Activated naive CD8-positive, alpha-beta T cell (primary cell): ENCODE measurements at regions not wholly inside any gene's neighbourhood (a gene's known extent, or its start where the extent isn't known, plus 50 kb on each side); places are given as distances from the start of the nearest gene placed in this dataset.

Experiments
- H3K27ac Mint-ChIP-seq: one replicate; pipeline ENCODE4 v1.8.0; 2021; ENCODE audit warnings: mixed read lengths
- H3K27me3 Mint-ChIP-seq: one replicate; pipeline ENCODE4 v1.8.0; 2021; ENCODE audit warnings: mixed read lengths
- H3K36me3 Mint-ChIP-seq: one replicate; pipeline ENCODE4 v1.8.0; 2021; ENCODE audit warnings: mixed read lengths
- H3K4me1 Mint-ChIP-seq: one replicate; pipeline ENCODE4 v1.8.0; 2021; ENCODE audit warnings: low read depth, mixed read lengths
- H3K4me3 Mint-ChIP-seq: one replicate; pipeline ENCODE4 v1.8.0; 2021; ENCODE audit warnings: mild to moderate bottlenecking, mixed read lengths
- H3K9me3 Mint-ChIP-seq: one replicate; pipeline ENCODE4 v1.8.0; 2021; ENCODE audit warnings: low read depth, mixed read lengths

DNA sequence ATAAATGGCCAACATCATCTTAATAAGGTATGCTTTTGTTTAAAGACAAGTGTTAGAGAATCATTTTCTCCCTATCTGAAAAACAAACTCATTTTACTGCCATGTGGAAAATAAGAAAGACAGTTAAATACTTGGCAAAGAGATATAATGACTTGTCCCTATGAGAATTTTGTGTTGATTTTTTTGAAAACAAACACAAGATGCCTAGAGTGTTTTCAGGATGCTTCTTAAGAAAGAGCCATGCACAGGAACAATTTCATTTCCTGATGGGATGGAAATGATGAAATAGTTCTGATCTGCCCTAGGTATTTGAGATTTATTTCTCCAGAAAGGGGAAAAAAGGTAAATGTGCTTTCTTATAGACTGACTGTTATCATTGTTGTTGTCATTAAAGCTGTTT is 237.5 kb upstream of the GNAI1 start:
- no peak overlapping the region for H3K4me3 Mint-ChIP-seq

DNA sequence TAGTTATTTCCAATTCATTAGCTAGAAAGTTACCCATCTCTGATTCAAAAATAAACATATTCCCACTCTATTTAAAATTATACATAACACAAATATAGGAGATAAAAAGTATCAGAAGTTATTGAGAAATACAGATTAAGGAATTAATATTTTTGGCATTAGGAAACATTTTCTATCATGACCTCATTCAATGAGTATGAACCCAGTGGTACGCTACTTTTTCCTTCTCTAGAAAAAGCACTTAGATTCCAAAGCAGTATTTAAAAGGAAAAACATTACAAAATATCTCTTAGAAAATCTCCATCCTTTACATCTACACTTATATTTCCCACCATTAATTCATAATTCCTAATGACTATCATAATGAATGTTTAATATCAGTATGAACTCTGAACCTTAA is 240.6 kb upstream of the GNAI1 start:
- no peaks in the 10 kb centered on the region for H3K36me3 Mint-ChIP-seq
- H3K27ac Mint-ChIP-seq = no peak overlapping the region
- H3K4me3 Mint-ChIP-seq = no peak overlapping the region
- no peaks in the 10 kb centered on the region for H3K27me3 Mint-ChIP-seq
- no peaks in the 10 kb centered on the region for H3K4me1 Mint-ChIP-seq
- no peaks in the 10 kb centered on the region for H3K9me3 Mint-ChIP-seq

More for the DNA sequence above, 237.5 kb upstream of the GNAI1 start:
- Mint-ChIP-seq H3K4me1 (no peaks in the 10 kb centered on the region), H3K9me3 (no peaks in the 10 kb centered on the region), H3K27me3 (no peaks in the 10 kb centered on the region), H3K27ac (no peak overlapping the region), H3K36me3 (no peaks in the 10 kb centered on the region)

DNA sequence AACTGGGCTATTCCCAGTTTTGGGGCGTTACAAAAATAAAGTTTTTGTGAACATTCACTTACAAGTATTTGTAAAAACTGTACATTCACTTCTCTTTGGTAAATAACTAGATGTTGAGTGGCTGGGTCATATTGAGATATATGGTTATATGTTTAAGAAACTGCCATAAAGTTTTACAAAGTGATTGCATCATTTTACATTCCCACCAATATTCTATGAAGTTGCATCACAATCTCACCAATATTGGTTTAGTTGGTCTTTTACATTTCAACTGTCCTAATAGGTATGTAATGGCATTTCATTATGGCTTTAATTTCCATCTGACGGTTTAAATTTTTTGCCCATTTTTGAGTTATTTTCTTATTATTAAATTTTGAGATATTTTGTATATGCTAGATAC is 251.7 kb upstream of the GNAI1 start:
- peaks cover 5% of the 10 kb centered on the region for H3K4me1 Mint-ChIP-seq
- H3K27ac Mint-ChIP-seq = no peak overlapping the region
- H3K4me3 Mint-ChIP-seq = no peak overlapping the region
- no peaks in the 10 kb centered on the region for H3K9me3 Mint-ChIP-seq
- no peaks in the 10 kb centered on the region for H3K27me3 Mint-ChIP-seq
- no peaks in the 10 kb centered on the region for H3K36me3 Mint-ChIP-seq

DNA sequence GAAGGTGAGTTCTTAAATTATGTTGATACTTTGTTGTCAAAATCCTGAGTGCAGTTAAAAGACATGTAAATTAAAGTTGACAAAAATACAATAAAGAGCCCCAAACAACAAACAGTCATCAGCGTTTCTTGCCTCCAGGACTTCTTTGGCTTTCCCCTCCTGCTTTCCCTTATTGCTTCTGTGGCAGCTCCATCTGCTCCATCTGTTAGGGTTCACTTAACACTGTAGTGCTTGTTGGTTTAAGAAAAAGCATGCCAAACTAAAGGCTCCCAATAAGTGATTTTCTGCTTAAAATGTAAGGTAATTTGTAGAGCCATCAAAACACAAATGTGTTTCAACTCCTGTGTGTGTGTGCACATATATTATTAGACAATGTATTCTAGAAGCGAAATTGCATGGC is 254.3 kb upstream of the GNAI1 start:
- H3K4me3 Mint-ChIP-seq = no peak overlapping the region
- H3K27ac Mint-ChIP-seq = no peak overlapping the region
- H3K36me3 Mint-ChIP-seq = no peaks in the 10 kb centered on the region
- H3K9me3 Mint-ChIP-seq = no peaks in the 10 kb centered on the region
- H3K4me1 Mint-ChIP-seq = no peaks in the 10 kb centered on the region
- no peaks in the 10 kb centered on the region for H3K27me3 Mint-ChIP-seq

DNA sequence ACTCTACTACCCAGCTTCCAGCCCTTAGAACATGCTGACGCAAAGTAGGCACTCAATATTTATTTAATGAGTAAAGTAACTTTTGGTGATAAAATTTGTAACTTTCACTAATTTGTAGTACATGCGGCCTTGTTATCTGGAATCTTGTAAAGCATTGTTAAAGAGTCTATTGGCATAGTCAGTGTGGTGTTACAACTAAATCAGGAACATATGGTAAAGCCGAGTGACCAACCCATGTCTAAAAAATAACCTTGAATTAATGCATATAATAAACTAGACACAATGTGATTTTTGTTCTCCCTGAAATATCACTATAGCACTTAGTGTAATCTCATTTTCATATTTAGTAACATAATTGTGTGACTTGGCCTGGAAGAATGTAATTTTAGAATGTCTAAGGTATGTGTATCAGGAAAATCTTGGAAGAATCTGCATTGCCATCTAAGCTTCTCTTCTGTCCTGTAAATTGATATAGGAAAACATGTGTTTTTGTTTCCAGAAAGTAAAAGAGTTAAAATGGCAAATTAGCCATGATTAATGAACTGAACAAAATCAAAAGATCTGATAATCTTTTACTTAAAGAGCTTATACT is 256.7 kb upstream of the GNAI1 start:
- no peaks in the 10 kb centered on the region for H3K36me3 Mint-ChIP-seq
- H3K27ac Mint-ChIP-seq = no peak overlapping the region
- no peaks in the 10 kb centered on the region for H3K9me3 Mint-ChIP-seq
- no peaks in the 10 kb centered on the region for H3K4me1 Mint-ChIP-seq
- no peaks in the 10 kb centered on the region for H3K27me3 Mint-ChIP-seq
- H3K4me3 Mint-ChIP-seq = no peak overlapping the region

DNA sequence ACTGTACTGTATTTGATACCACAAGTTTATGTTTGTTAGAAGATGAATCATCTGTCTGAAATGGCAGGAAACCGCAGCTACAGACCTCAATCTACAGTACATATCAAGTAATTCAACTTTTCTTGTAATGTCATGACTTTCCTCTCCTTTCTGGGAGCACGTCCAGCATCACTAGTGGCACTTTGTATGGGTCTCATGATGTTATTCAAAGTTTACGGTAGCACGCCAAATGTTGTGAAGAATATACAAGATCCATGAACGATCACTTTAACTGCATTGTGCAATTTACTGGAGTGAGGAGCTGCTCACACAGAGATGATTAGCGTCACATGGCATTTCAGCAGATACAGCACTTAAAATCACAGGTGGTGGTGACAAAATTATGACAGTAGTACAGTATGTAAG is 257.8 kb upstream of the GNAI1 start:
- Mint-ChIP-seq H3K36me3 (no peaks in the 10 kb centered on the region), H3K4me3 (no peak overlapping the region), H3K9me3 (no peaks in the 10 kb centered on the region), H3K27ac (no peak overlapping the region), H3K27me3 (no peaks in the 10 kb centered on the region), H3K4me1 (no peaks in the 10 kb centered on the region)

DNA sequence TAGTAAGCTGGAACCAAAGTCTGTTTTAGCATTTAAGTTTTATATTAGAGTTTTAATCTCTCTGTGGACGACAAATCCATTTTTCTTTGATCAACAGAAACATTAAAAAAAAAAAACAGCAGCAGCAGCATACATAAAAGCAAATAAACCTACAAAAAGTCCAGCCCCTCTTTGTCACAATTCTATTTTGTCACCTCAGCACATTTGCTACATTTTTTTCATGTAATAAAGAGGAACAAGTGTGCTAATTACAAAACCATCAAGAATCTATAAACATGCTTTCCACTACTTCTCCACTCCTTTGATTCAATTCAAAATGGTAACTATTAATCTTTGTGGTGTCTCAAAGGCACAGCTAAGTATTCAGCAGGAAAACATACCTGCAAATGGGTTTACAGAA is 259.8 kb upstream of the GNAI1 start:
- Mint-ChIP-seq H3K9me3 (no peaks in the 10 kb centered on the region), H3K27me3 (no peaks in the 10 kb centered on the region), H3K4me3 (no peak overlapping the region), H3K4me1 (no peaks in the 10 kb centered on the region), H3K36me3 (no peaks in the 10 kb centered on the region), H3K27ac (no peak overlapping the region)

DNA sequence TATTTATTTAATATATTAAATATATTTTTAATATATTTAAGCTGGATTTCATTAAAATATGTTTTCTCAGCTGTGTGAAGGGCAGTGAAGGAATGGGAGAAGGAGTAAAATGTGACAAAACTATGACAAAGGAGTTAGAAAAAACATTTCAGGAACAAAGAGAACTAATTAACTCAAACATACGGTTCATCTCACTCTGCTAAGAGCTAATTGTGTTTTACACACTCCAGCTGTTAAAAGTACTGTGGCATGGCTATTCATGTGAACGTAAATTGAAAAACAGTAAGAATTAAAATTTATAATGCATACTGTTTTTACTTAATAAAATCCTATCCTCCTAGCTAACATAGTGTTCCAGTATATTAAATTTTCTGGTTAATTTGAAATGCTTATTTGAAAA is 262.5 kb upstream of the GNAI1 start:
- H3K27ac Mint-ChIP-seq = no peak overlapping the region
- H3K4me1 Mint-ChIP-seq = peaks cover 4% of the 10 kb centered on the region
- no peaks in the 10 kb centered on the region for H3K9me3 Mint-ChIP-seq
- H3K27me3 Mint-ChIP-seq = no peaks in the 10 kb centered on the region
- no peak overlapping the region for H3K4me3 Mint-ChIP-seq
- no peaks in the 10 kb centered on the region for H3K36me3 Mint-ChIP-seq

DNA sequence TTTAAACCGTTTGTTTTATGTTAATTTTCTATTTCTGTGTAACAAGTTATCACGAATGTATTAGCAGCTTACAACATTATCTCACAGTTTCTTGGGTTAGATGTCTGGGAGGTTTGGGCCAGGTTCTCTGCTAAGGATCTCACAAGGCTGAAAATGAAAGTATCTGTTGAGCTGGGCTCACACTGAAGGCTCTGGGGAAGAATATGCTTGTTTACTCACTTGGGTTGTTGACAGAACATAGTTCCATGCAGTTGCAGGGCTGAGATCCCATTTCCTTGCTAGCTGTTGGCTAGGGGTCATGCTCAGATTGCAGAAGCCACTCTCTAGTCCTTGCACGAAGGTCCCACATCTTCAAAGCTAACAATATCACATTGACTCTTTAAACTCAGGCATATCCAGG is 266.6 kb upstream of the GNAI1 start:
- no peak overlapping the region for H3K27ac Mint-ChIP-seq
- no peak overlapping the region for H3K4me3 Mint-ChIP-seq

DNA sequence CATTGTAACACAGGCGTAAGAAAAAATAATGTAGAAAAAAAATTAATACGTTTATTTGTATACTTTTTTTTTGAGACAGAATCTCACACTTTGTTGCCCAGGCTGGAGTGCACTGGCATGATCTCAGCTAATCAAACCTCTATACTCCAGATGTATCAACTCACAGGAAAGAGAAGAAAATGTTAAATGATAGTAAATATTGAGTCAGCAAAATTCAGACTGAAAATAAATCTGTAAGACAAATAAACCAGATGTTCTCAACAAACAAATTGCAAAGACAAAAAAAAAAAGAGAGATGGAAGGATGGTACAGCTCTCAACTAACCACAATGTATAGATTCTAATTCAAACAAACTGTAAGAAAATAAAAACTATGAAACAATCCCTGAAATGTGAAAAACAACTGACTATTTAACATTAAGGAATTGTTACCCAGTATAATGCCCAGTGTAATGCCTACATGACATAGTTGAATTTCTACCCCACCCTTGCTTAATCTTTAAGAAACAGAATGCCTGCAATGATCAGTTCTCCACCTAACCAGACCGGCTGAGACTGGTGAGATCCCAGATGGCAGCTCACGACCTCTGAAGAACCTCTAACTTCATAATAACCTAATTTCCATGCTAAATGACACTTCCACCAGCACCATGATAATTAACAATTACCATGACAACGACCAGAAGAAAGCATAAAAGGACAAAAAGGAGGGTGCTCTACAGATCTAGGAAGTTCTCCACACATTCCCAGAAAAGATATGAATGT is 272.0 kb upstream of the GNAI1 start:
- Mint-ChIP-seq H3K36me3 (peaks cover 7% of the 10 kb centered on the region), H3K27me3 (no peaks in the 10 kb centered on the region), H3K4me3 (no peak overlapping the region), H3K27ac (no peak overlapping the region), H3K9me3 (no peaks in the 10 kb centered on the region), H3K4me1 (no peaks in the 10 kb centered on the region)

More for the DNA sequence above, 266.6 kb upstream of the GNAI1 start:
- Mint-ChIP-seq H3K4me1 (peaks cover 4% of the 10 kb centered on the region), H3K9me3 (no peaks in the 10 kb centered on the region), H3K36me3 (no peaks in the 10 kb centered on the region), H3K27me3 (no peaks in the 10 kb centered on the region)

DNA sequence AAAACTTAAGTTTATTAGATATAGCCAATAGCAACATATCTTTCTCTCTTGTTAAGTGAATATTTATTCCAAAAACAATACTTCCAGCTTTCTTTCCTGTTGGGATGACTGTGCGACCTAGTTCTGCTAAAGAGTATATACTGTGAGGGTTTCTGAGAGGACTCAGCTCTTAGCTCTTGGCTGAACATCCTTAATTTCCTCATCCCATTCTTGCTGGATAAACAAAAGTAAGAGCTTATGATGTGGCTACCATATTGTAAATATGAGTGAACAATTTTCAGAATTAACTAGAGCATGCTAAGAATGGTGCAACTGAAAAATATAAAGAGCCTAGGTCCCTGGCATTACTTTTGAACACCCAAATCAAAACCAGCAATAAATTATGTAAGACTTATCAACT is 279.5 kb upstream of the GNAI1 start:
- Mint-ChIP-seq H3K36me3 (peaks cover 4% of the 10 kb centered on the region), H3K4me3 (no peak overlapping the region), H3K9me3 (no peaks in the 10 kb centered on the region), H3K27me3 (no peaks in the 10 kb centered on the region), H3K27ac (no peak overlapping the region), H3K4me1 (no peaks in the 10 kb centered on the region)

DNA sequence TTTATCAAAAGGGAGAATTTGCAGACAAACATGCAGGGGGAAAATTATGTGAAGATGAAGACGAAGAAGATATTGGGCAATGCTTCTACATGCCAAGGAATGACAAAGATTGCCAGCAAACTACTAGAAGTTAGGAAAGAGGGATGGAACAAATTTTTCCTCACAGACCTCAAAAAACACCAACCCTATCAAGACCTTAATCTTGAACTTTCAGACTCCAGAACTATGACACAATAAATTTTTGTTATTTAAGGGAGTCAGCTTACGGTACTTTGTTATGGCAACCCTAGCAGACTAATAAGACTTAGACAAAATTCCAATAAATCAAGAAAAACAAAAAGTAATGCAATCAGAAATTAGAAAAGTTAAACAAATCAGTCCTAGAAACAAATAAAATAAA is 280.0 kb upstream of the GNAI1 start:
- H3K36me3 Mint-ChIP-seq = peaks cover 4% of the 10 kb centered on the region
- H3K4me1 Mint-ChIP-seq = no peaks in the 10 kb centered on the region
- no peaks in the 10 kb centered on the region for H3K27me3 Mint-ChIP-seq
- no peak overlapping the region for H3K4me3 Mint-ChIP-seq
- H3K9me3 Mint-ChIP-seq = no peaks in the 10 kb centered on the region
- H3K27ac Mint-ChIP-seq = no peak overlapping the region

DNA sequence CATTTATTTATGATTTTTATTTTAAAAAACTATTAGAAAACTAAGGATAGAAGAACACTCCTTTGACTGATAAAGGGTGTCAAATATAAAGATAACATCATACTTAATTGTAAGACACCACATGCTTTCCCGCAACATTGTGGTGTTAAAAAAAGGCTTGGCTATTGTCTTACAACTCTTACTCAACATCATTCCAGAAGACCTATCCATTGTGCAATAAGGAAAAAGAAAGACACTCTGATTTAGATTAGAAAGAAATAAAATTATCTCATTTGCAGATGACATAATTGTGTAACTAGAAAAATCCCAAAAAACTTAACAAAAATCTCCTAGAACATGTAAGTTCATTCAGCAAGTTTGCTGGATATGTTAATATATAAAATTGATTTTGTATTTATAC is 296.7 kb upstream of the GNAI1 start:
- Mint-ChIP-seq H3K27me3 (no peaks in the 10 kb centered on the region), H3K27ac (no peak overlapping the region), H3K4me3 (no peak overlapping the region), H3K4me1 (no peaks in the 10 kb centered on the region), H3K36me3 (no peaks in the 10 kb centered on the region), H3K9me3 (no peaks in the 10 kb centered on the region)

DNA sequence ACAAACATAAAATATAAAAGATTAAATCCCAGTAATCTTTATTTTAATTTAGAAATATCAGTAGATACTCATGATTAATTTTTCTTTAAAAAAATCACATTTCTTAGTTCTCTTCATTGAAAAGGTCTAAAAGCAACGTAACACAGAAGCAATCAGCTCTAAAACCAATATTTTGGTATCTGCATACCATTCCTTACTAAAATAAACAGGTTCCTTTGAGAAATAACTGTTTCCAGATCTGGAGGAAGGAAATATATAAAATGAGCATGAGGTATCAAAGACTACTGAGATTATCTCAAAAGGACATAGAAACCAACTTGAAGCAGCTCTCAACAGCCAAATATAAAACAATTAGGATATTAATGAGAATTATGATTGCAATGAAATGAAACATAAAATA is 301.0 kb upstream of the GNAI1 start:
- no peak overlapping the region for H3K27ac Mint-ChIP-seq
- H3K4me1 Mint-ChIP-seq = no peaks in the 10 kb centered on the region
- H3K27me3 Mint-ChIP-seq = no peaks in the 10 kb centered on the region
- H3K36me3 Mint-ChIP-seq = no peaks in the 10 kb centered on the region
- H3K4me3 Mint-ChIP-seq = no peak overlapping the region
- H3K9me3 Mint-ChIP-seq = no peaks in the 10 kb centered on the region

DNA sequence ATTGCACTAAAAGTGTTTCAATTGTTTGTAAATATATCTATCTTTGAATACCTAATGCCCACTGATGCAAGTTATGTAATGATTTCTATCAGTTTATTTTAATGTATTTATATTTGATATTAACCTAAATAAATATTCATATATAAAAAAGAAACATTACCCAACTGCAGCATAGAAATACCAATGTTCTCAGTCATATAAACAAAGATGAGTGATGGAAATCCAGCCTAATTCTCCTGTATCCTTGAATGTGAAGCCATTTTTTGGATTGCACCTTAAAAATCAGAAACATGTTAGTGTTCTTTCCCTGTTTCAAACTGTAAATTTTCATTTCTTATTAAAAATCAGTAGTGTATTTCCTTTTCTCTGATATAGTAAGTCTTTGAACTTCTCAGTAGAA is 305.8 kb upstream of the GNAI1 start:
- no peaks in the 10 kb centered on the region for H3K9me3 Mint-ChIP-seq
- no peak overlapping the region for H3K27ac Mint-ChIP-seq
- no peaks in the 10 kb centered on the region for H3K4me1 Mint-ChIP-seq
- H3K27me3 Mint-ChIP-seq = no peaks in the 10 kb centered on the region
- no peak overlapping the region for H3K4me3 Mint-ChIP-seq
- no peaks in the 10 kb centered on the region for H3K36me3 Mint-ChIP-seq
